ENCODE measurements at regions not wholly inside any gene's neighbourhood (a gene's known extent, or its start where the extent isn't known, plus 50 kb on each side); places are given as distances from the start of the nearest gene placed in this dataset.

DNA sequence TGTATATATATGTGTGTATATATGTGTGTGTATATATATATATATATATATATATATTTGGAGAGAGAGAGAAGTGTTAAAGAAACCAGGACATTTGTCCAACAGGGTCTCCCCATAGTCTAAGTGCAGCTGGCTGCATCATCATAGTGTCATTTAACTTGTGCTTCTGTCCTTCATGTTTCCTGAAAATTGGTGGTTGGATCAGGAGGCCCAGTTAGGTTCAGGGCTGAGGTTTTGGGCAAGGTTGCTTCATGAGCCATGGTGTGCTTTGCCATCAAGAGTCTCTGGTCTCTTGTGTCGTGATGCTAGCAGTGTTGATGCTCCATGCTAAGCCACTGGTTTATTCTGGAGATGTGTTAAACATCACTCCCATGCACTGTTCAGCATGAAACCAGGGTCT is 85.3 kb downstream of the C16orf95 start:
- CTCF ChIA-PET, result no interaction called here
- H3K27me3 ChIP-seq (replicated peaks in 1 of 2; ENCODE audit: control insufficient read depth in 2 of 2, insufficient read depth in 2 of 2, low read length in 1 of 2), result peaks cover 0 to 2% of the 10 kb centered on the region in 2 experiments; a peak in 3 of 4 replicates
- SMC1A ChIA-PET (ENCODE audit: uncharacterized antibody, unreplicated experiment), result no interaction called here
- TF ChIP-seq, protein P1, sequence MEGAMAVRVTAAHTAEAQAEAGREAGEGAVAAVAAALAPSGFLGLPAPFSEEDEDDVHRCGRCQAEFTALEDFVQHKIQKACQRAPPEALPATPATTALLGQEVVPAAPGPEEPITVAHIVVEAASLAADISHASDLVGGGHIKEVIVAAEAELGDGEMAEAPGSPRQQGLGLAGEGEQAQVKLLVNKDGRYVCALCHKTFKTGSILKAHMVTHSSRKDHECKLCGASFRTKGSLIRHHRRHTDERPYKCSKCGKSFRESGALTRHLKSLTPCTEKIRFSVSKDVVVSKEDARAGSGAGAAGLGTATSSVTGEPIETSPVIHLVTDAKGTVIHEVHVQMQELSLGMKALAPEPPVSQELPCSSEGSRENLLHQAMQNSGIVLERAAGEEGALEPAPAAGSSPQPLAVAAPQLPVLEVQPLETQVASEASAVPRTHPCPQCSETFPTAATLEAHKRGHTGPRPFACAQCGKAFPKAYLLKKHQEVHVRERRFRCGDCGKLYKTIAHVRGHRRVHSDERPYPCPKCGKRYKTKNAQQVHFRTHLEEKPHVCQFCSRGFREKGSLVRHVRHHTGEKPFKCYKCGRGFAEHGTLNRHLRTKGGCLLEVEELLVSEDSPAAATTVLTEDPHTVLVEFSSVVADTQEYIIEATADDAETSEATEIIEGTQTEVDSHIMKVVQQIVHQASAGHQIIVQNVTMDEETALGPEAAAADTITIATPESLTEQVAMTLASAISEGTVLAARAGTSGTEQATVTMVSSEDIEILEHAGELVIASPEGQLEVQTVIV (IDR thresholded peaks at IDR 0.05; ENCODE audit: borderline replicate concordance, partially characterized antibody), result no peak
- no peak for TF ChIP-seq FOXM1 (IDR thresholded peaks at IDR 0.05; ENCODE audit: low read depth, low read length)
- TF ChIP-seq ZBED1 (IDR thresholded peaks at IDR 0.05; ENCODE audit: borderline replicate concordance), result no peak
- no peak for TF ChIP-seq IKZF1 (conservative IDR thresholded peaks at IDR 0.05)
- TF ChIP-seq RAD21 (IDR thresholded peaks at IDR 0.05; ENCODE audit: insufficient read depth, low read depth, low read length), result no peak
- TF ChIP-seq, protein P2, sequence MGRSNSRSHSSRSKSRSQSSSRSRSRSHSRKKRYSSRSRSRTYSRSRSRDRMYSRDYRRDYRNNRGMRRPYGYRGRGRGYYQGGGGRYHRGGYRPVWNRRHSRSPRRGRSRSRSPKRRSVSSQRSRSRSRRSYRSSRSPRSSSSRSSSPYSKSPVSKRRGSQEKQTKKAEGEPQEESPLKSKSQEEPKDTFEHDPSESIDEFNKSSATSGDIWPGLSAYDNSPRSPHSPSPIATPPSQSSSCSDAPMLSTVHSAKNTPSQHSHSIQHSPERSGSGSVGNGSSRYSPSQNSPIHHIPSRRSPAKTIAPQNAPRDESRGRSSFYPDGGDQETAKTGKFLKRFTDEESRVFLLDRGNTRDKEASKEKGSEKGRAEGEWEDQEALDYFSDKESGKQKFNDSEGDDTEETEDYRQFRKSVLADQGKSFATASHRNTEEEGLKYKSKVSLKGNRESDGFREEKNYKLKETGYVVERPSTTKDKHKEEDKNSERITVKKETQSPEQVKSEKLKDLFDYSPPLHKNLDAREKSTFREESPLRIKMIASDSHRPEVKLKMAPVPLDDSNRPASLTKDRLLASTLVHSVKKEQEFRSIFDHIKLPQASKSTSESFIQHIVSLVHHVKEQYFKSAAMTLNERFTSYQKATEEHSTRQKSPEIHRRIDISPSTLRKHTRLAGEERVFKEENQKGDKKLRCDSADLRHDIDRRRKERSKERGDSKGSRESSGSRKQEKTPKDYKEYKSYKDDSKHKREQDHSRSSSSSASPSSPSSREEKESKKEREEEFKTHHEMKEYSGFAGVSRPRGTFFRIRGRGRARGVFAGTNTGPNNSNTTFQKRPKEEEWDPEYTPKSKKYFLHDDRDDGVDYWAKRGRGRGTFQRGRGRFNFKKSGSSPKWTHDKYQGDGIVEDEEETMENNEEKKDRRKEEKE (IDR thresholded peaks at IDR 0.05), result no peak
- no peak for TF ChIP-seq ZZZ3 (IDR thresholded peaks at IDR 0.05; ENCODE audit: control insufficient read depth, insufficient read length, low read depth)
- no peak for TF ChIP-seq STAT1 (conservative IDR thresholded peaks at IDR 0.05)
- TF ChIP-seq, protein P3, sequence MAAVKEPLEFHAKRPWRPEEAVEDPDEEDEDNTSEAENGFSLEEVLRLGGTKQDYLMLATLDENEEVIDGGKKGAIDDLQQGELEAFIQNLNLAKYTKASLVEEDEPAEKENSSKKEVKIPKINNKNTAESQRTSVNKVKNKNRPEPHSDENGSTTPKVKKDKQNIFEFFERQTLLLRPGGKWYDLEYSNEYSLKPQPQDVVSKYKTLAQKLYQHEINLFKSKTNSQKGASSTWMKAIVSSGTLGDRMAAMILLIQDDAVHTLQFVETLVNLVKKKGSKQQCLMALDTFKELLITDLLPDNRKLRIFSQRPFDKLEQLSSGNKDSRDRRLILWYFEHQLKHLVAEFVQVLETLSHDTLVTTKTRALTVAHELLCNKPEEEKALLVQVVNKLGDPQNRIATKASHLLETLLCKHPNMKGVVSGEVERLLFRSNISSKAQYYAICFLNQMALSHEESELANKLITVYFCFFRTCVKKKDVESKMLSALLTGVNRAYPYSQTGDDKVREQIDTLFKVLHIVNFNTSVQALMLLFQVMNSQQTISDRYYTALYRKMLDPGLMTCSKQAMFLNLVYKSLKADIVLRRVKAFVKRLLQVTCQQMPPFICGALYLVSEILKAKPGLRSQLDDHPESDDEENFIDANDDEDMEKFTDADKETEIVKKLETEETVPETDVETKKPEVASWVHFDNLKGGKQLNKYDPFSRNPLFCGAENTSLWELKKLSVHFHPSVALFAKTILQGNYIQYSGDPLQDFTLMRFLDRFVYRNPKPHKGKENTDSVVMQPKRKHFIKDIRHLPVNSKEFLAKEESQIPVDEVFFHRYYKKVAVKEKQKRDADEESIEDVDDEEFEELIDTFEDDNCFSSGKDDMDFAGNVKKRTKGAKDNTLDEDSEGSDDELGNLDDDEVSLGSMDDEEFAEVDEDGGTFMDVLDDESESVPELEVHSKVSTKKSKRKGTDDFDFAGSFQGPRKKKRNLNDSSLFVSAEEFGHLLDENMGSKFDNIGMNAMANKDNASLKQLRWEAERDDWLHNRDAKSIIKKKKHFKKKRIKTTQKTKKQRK (IDR thresholded peaks at IDR 0.05; ENCODE audit: low read depth, low read length), result no peak
- no peak for TF ChIP-seq SREBF1 (IDR thresholded peaks at IDR 0.05; ENCODE audit: low read length)
- TF ChIP-seq CHD2 (IDR thresholded peaks at IDR 0.05; ENCODE audit: borderline replicate concordance, low read depth, low read length), result no peak
- TF ChIP-seq, protein P4, sequence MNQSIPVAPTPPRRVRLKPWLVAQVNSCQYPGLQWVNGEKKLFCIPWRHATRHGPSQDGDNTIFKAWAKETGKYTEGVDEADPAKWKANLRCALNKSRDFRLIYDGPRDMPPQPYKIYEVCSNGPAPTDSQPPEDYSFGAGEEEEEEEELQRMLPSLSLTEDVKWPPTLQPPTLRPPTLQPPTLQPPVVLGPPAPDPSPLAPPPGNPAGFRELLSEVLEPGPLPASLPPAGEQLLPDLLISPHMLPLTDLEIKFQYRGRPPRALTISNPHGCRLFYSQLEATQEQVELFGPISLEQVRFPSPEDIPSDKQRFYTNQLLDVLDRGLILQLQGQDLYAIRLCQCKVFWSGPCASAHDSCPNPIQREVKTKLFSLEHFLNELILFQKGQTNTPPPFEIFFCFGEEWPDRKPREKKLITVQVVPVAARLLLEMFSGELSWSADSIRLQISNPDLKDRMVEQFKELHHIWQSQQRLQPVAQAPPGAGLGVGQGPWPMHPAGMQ (IDR thresholded peaks at IDR 0.05; ENCODE audit: borderline replicate concordance), result no peak
- TF ChIP-seq POLR2AphosphoS5 (IDR thresholded peaks at IDR 0.05; ENCODE audit: low read length), result no peak
- TF ChIP-seq, protein P5, sequence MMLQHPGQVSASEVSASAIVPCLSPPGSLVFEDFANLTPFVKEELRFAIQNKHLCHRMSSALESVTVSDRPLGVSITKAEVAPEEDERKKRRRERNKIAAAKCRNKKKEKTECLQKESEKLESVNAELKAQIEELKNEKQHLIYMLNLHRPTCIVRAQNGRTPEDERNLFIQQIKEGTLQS (IDR thresholded peaks at IDR 0.05; ENCODE audit: borderline replicate concordance, extremely low read depth, low read depth, low read length), result no peak

More for the DNA sequence above, 85.3 kb downstream of the C16orf95 start:
- no peak overlapping the region for H3K9ac ChIP-seq (ENCODE audit: control insufficient read depth, insufficient read depth, low read length)
- no peak overlapping the region for H3K27ac ChIP-seq (ENCODE audit: control insufficient read depth, insufficient read depth)
- no peaks in the 10 kb centered on the region; the same call in 2 of the 3 replicates for H3K9me3 ChIP-seq (replicated peaks; ENCODE audit: control insufficient read depth, insufficient read depth, low read length)
- DNase-seq (ENCODE audit: low read depth, low spot score), result no peak
- H3K36me3 ChIP-seq (ENCODE audit: control insufficient read depth in 2 of 2, insufficient read depth in 2 of 2, low read length in 1 of 2), result no peaks in the 10 kb centered on the region
- WGBS (ENCODE audit: insufficient coverage, insufficient replicate concordance, low lambda C conversion rate, missing lambda C conversion rate), result 42% methylated on average over 1 of the region's 1 CpG
- in situ Hi-C loops (cut with MboI), result no loop called here
- no peak for ATAC-seq
- no peak overlapping the region for H3K4me2 ChIP-seq (ENCODE audit: control insufficient read depth, insufficient read depth)
- ChIA-PET RAD21 (ENCODE audit: unreplicated experiment) (no interaction called here), POLR2A (no interaction called here)
- intact Hi-C loops (cut with micrococcal nuclease; ENCODE audit: unreplicated experiment), result no loop called here
- no peak overlapping the region for H3K4me3 ChIP-seq
- H4K20me1 ChIP-seq (ENCODE audit: control insufficient read depth, insufficient read depth), result no peaks in the 10 kb centered on the region
- H2AFZ ChIP-seq (ENCODE audit: control insufficient read depth, low read depth, low read length), result no peak overlapping the region
- BruUV-seq (replicated peaks), result no TSS peak
- FAIRE-seq, result no peak
- peaks cover 7% of the 10 kb centered on the region for H3K4me1 ChIP-seq (ENCODE audit: control insufficient read depth, insufficient read depth, low read length)
- H3K79me2 ChIP-seq (ENCODE audit: control insufficient read depth, insufficient read depth, low read length), result no peaks in the 10 kb centered on the region
